ENCODE measurements at regions not wholly inside any gene's neighbourhood (a gene's known extent, or its start where the extent isn't known, plus 50 kb on each side); places are given as distances from the start of the nearest gene placed in this dataset.

- DNase-seq, result no peak
Observed at GRCh38 chr2:146532509-146533147, 1312.2 kb upstream of the ACVR2A start.

- no peak for DNase-seq
Observed at GRCh38 chr2:146532009-146532408, 1312.8 kb upstream of the ACVR2A start.

- DNase-seq, result no peak
Observed at GRCh38 chr2:146530886-146531285, 1313.9 kb upstream of the ACVR2A start.

GRCh38 chr2:146527166-146527565 is 1317.7 kb upstream of the ACVR2A start:
- no peak for DNase-seq

- no peak for DNase-seq
Observed at GRCh38 chr2:146523196-146523595, 1321.6 kb upstream of the ACVR2A start.

GRCh38 chr2:146506851-146507250 is 1338.0 kb upstream of the ACVR2A start:
- DNase-seq, result no peak

GRCh38 chr2:146503366-146503765 is 1341.5 kb upstream of the ACVR2A start:
- no peak for DNase-seq

- no peak for DNase-seq
Observed at GRCh38 chr2:146496248-146496647, 1348.6 kb upstream of the ACVR2A start.

- no peak for DNase-seq
Observed at GRCh38 chr2:146489386-146489785, 1355.4 kb upstream of the ACVR2A start.

- DNase-seq, result no peak
Observed at GRCh38 chr2:146481629-146482028, 1363.2 kb upstream of the ACVR2A start.

- DNase-seq, result no peak
Observed at GRCh38 chr2:146477383-146477782, 1367.4 kb upstream of the ACVR2A start.

GRCh38 chr2:146468578-146468977 is 1376.3 kb upstream of the ACVR2A start:
- no peak for DNase-seq

GRCh38 chr2:146467425-146467824 is 1377.4 kb upstream of the ACVR2A start:
- DNase-seq, result no peak

- no peak for DNase-seq
Observed at GRCh38 chr2:146465460-146465859, 1379.4 kb upstream of the ACVR2A start.

GRCh38 chr2:146461068-146461467 is 1383.8 kb upstream of the ACVR2A start:
- DNase-seq, result no peak

GRCh38 chr2:146458585-146458984 is 1386.2 kb upstream of the ACVR2A start:
- no peak for DNase-seq

GRCh38 chr2:146457221-146457620 is 1387.6 kb upstream of the ACVR2A start:
- DNase-seq, result no peak

- DNase-seq, result no peak
Observed at GRCh38 chr2:146455325-146455724, 1389.5 kb upstream of the ACVR2A start.

GRCh38 chr2:146451972-146452371 is 1392.9 kb upstream of the ACVR2A start:
- no peak for DNase-seq

GRCh38 chr2:146450131-146450530 is 1394.7 kb upstream of the ACVR2A start:
- no peak for DNase-seq

GRCh38 chr2:146444987-146445386 is 1399.8 kb upstream of the ACVR2A start:
- DNase-seq, result no peak

- no peak for DNase-seq
Observed at GRCh38 chr2:146444085-146444484, 1400.7 kb upstream of the ACVR2A start.

- DNase-seq, result no peak
Observed at GRCh38 chr2:146438246-146438645, 1406.6 kb upstream of the ACVR2A start.

GRCh38 chr2:146437712-146438111 is 1407.1 kb upstream of the ACVR2A start:
- DNase-seq, result no peak

- no peak for DNase-seq
Observed at GRCh38 chr2:146433116-146433875, 1411.5 kb upstream of the ACVR2A start.
